ENCODE measurements at regions not wholly inside any gene's neighbourhood (a gene's known extent, or its start where the extent isn't known, plus 50 kb on each side); places are given as distances from the start of the nearest gene placed in this dataset.

GRCh38 chr12:87140262-87140661 lies 884.1 kb upstream of the MGAT4C start:
- no peaks in the 10 kb centered on the region for H3K4me1 ChIP-seq (ENCODE audit: control insufficient read depth, insufficient read depth, low read length)
- WGBS, 2 experiments, result 93 to 96% methylated on average over 1 of the region's 1 CpG
- no peak overlapping the region for H3K4me3 ChIP-seq (ENCODE audit: insufficient read depth, low read depth, low read length)
- no peaks in the 10 kb centered on the region for H3K9me3 ChIP-seq (ENCODE audit: control insufficient read depth, low read length)
- no peak overlapping the region for H3K27ac ChIP-seq (ENCODE audit: insufficient read depth, low read depth, low read length, poor library complexity, severe bottlenecking)
- no peaks in the 10 kb centered on the region for H3K27me3 ChIP-seq (ENCODE audit: control insufficient read depth, insufficient read depth, low read length, poor library complexity, severe bottlenecking)
- no peaks in the 10 kb centered on the region for H3K36me3 ChIP-seq (ENCODE audit: control insufficient read depth, insufficient read depth, low read length)

- no peak overlapping the region for H3K4me3 ChIP-seq (ENCODE audit: insufficient read depth, low read depth, low read length)
- no peak overlapping the region for H3K27ac ChIP-seq (ENCODE audit: insufficient read depth, low read depth, low read length, poor library complexity, severe bottlenecking)
- no peaks in the 10 kb centered on the region for H3K9me3 ChIP-seq (ENCODE audit: control insufficient read depth, low read length)
- no peaks in the 10 kb centered on the region for H3K36me3 ChIP-seq (ENCODE audit: control insufficient read depth, insufficient read depth, low read length)
- no peaks in the 10 kb centered on the region for H3K27me3 ChIP-seq (ENCODE audit: control insufficient read depth, insufficient read depth, low read length, poor library complexity, severe bottlenecking)
- H3K4me1 ChIP-seq (ENCODE audit: control insufficient read depth, insufficient read depth, low read length), result no peaks in the 10 kb centered on the region
Measured at GRCh38 chr12:87137220-87137619, 881.0 kb upstream of the MGAT4C start.

GRCh38 chr12:87136330-87136976 lies 880.3 kb upstream of the MGAT4C start:
- Histone ChIP-seq H3K27me3 (ENCODE audit: control insufficient read depth, insufficient read depth, low read length, poor library complexity, severe bottlenecking) (no peaks in the 10 kb centered on the region), H3K9me3 (ENCODE audit: control insufficient read depth, low read length) (no peaks in the 10 kb centered on the region), H3K4me3 (ENCODE audit: insufficient read depth, low read depth, low read length) (no peak overlapping the region), H3K4me1 (ENCODE audit: control insufficient read depth, insufficient read depth, low read length) (no peaks in the 10 kb centered on the region), H3K36me3 (ENCODE audit: control insufficient read depth, insufficient read depth, low read length) (no peaks in the 10 kb centered on the region), H3K27ac (ENCODE audit: insufficient read depth, low read depth, low read length, poor library complexity, severe bottlenecking) (no peak overlapping the region)
- WGBS, 2 experiments, result 71 to 95% methylated on average over 1 to 2 of the region's 2 CpGs

GRCh38 chr12:87127272-87127671 lies 871.1 kb upstream of the MGAT4C start:
- Histone ChIP-seq H3K36me3 (ENCODE audit: control insufficient read depth, insufficient read depth, low read length) (no peaks in the 10 kb centered on the region), H3K27ac (ENCODE audit: insufficient read depth, low read depth, low read length, poor library complexity, severe bottlenecking) (no peak overlapping the region), H3K4me1 (ENCODE audit: control insufficient read depth, insufficient read depth, low read length) (no peaks in the 10 kb centered on the region)

GRCh38 chr12:87121896-87122295 lies 865.7 kb upstream of the MGAT4C start:
- H3K27me3 ChIP-seq (ENCODE audit: control insufficient read depth, insufficient read depth, low read length, poor library complexity, severe bottlenecking), result no peaks in the 10 kb centered on the region

More at GRCh38 chr12:87127272-87127671, 871.1 kb upstream of the MGAT4C start:
- Histone ChIP-seq H3K27me3 (ENCODE audit: control insufficient read depth, insufficient read depth, low read length, poor library complexity, severe bottlenecking) (no peaks in the 10 kb centered on the region), H3K9me3 (ENCODE audit: control insufficient read depth, low read length) (no peaks in the 10 kb centered on the region), H3K4me3 (ENCODE audit: insufficient read depth, low read depth, low read length) (no peak overlapping the region)

GRCh38 chr12:87120440-87120839 lies 864.2 kb upstream of the MGAT4C start:
- H3K27me3 ChIP-seq (ENCODE audit: control insufficient read depth, insufficient read depth, low read length, poor library complexity, severe bottlenecking), result no peaks in the 10 kb centered on the region
- H3K4me1 ChIP-seq (ENCODE audit: control insufficient read depth, insufficient read depth, low read length), result no peaks in the 10 kb centered on the region
- whole genome bisulfite sequencing, 2 experiments, result 91 to 93% methylated on average over 3 of the region's 3 CpGs
- no peak overlapping the region for H3K27ac ChIP-seq (ENCODE audit: insufficient read depth, low read depth, low read length, poor library complexity, severe bottlenecking)
- H3K9me3 ChIP-seq (ENCODE audit: control insufficient read depth, low read length), result no peaks in the 10 kb centered on the region
- H3K36me3 ChIP-seq (ENCODE audit: control insufficient read depth, insufficient read depth, low read length), result no peaks in the 10 kb centered on the region
- H3K4me3 ChIP-seq (ENCODE audit: insufficient read depth, low read depth, low read length), result no peak overlapping the region

More at GRCh38 chr12:87121896-87122295, 865.7 kb upstream of the MGAT4C start:
- Histone ChIP-seq H3K4me3 (ENCODE audit: insufficient read depth, low read depth, low read length) (no peak overlapping the region), H3K4me1 (ENCODE audit: control insufficient read depth, insufficient read depth, low read length) (no peaks in the 10 kb centered on the region), H3K9me3 (ENCODE audit: control insufficient read depth, low read length) (no peaks in the 10 kb centered on the region), H3K27ac (ENCODE audit: insufficient read depth, low read depth, low read length, poor library complexity, severe bottlenecking) (no peak overlapping the region), H3K36me3 (ENCODE audit: control insufficient read depth, insufficient read depth, low read length) (no peaks in the 10 kb centered on the region)
- WGBS, 2 experiments, result 94% methylated on average over 2 of the region's 3 CpGs

- H3K36me3 ChIP-seq (ENCODE audit: control insufficient read depth, insufficient read depth, low read length), result no peaks in the 10 kb centered on the region
- H3K4me1 ChIP-seq (ENCODE audit: control insufficient read depth, insufficient read depth, low read length), result no peaks in the 10 kb centered on the region
- no peaks in the 10 kb centered on the region for H3K27me3 ChIP-seq (ENCODE audit: control insufficient read depth, insufficient read depth, low read length, poor library complexity, severe bottlenecking)
- H3K27ac ChIP-seq (ENCODE audit: insufficient read depth, low read depth, low read length, poor library complexity, severe bottlenecking), result no peak overlapping the region
- no peaks in the 10 kb centered on the region for H3K9me3 ChIP-seq (ENCODE audit: control insufficient read depth, low read length)
- no peak overlapping the region for H3K4me3 ChIP-seq (ENCODE audit: insufficient read depth, low read depth, low read length)
Measured at GRCh38 chr12:87119713-87120112, 863.5 kb upstream of the MGAT4C start.

GRCh38 chr12:87117526-87117925 lies 861.3 kb upstream of the MGAT4C start:
- Histone ChIP-seq H3K36me3 (ENCODE audit: control insufficient read depth, insufficient read depth, low read length) (no peaks in the 10 kb centered on the region), H3K27ac (ENCODE audit: insufficient read depth, low read depth, low read length, poor library complexity, severe bottlenecking) (no peak overlapping the region), H3K4me3 (ENCODE audit: insufficient read depth, low read depth, low read length) (no peak overlapping the region), H3K4me1 (ENCODE audit: control insufficient read depth, insufficient read depth, low read length) (no peaks in the 10 kb centered on the region), H3K27me3 (ENCODE audit: control insufficient read depth, insufficient read depth, low read length, poor library complexity, severe bottlenecking) (no peaks in the 10 kb centered on the region), H3K9me3 (ENCODE audit: control insufficient read depth, low read length) (no peaks in the 10 kb centered on the region)
- WGBS, 2 experiments, result 86 to 88% methylated on average over 1 of the region's 1 CpG

GRCh38 chr12:87116780-87117179 lies 860.6 kb upstream of the MGAT4C start:
- no peaks in the 10 kb centered on the region for H3K36me3 ChIP-seq (ENCODE audit: control insufficient read depth, insufficient read depth, low read length)
- H3K4me1 ChIP-seq (ENCODE audit: control insufficient read depth, insufficient read depth, low read length), result no peaks in the 10 kb centered on the region
- H3K27me3 ChIP-seq (ENCODE audit: control insufficient read depth, insufficient read depth, low read length, poor library complexity, severe bottlenecking), result no peaks in the 10 kb centered on the region
- H3K4me3 ChIP-seq (ENCODE audit: insufficient read depth, low read depth, low read length), result no peak overlapping the region
- no peak overlapping the region for H3K27ac ChIP-seq (ENCODE audit: insufficient read depth, low read depth, low read length, poor library complexity, severe bottlenecking)
- H3K9me3 ChIP-seq (ENCODE audit: control insufficient read depth, low read length), result no peaks in the 10 kb centered on the region
- 60 to 62% methylated on average over 5 of the region's 6 CpGs for WGBS, 2 experiments

GRCh38 chr12:87112571-87113345 lies 856.6 kb upstream of the MGAT4C start:
- Histone ChIP-seq H3K4me1 (ENCODE audit: control insufficient read depth, insufficient read depth, low read length) (no peaks in the 10 kb centered on the region), H3K36me3 (ENCODE audit: control insufficient read depth, insufficient read depth, low read length) (no peaks in the 10 kb centered on the region), H3K27ac (ENCODE audit: insufficient read depth, low read depth, low read length, poor library complexity, severe bottlenecking) (no peak overlapping the region), H3K27me3 (ENCODE audit: control insufficient read depth, insufficient read depth, low read length, poor library complexity, severe bottlenecking) (no peaks in the 10 kb centered on the region), H3K9me3 (ENCODE audit: control insufficient read depth, low read length) (no peaks in the 10 kb centered on the region), H3K4me3 (ENCODE audit: insufficient read depth, low read depth, low read length) (no peak overlapping the region)
- WGBS, 2 experiments, result 95 to 99% methylated on average over 2 to 3 of the region's 3 CpGs

Data from ectodermal cell (in vitro differentiated cells).